Psoas muscle (tissue), 7 donors: ENCODE measurements at regions not wholly inside any gene's neighbourhood (a gene's known extent, or its start where the extent isn't known, plus 50 kb on each side); places are given as distances from the start of the nearest gene placed in this dataset.

Experiments
- ATAC-seq, 4 donors: fragments of 200-7000 bp; cut with Tn5 transposase; one replicate each; pipeline ENCODE4 v1.9.1; 2020; ENCODE audit warnings: moderate library complexity in 3 of 4, mild to moderate bottlenecking in 2 of 4
- DNase-seq, 2 donors: peaks; one replicate each; pipeline ENCODE4 v3.0.0-alpha.2; 2020
- H3K27ac ChIP-seq: fragments of 200-600 bp; one replicate; pipeline ENCODE4 v1.8.0; 2022
- H3K27me3 ChIP-seq, 3 donors: fragments of 200-600 bp in 1 of 3; one replicate each; pipeline versions ENCODE4 v1.6.1 to v1.8.0; 2013 to 2022; ENCODE audit warnings: low read length in 2 of 3, mild to moderate bottlenecking in 2 of 3, moderate library complexity in 1 of 3; ENCODE audit not compliant: insufficient read depth in 3 of 3
- H3K36me3 ChIP-seq, 2 donors: fragments of 200-600 bp in 1 of 2; one replicate each; pipeline versions ENCODE4 v1.6.1 to v1.8.0; 2013 to 2022; ENCODE audit warnings: low read depth in 1 of 2, mild to moderate bottlenecking in 1 of 2, moderate library complexity in 1 of 2; ENCODE audit not compliant: insufficient read depth in 1 of 2
- H3K4me1 ChIP-seq: fragments of 200-600 bp; one replicate; pipeline ENCODE4 v1.8.0; 2022
- H3K4me3 ChIP-seq: fragments of 200-600 bp; one replicate; pipeline ENCODE4 v1.8.0; 2022; ENCODE audit warnings: mild to moderate bottlenecking
- H3K9me3 ChIP-seq: fragments of 200-600 bp; one replicate; pipeline ENCODE4 v1.8.0; 2022
- CTCF ChIP-seq: fragments of 200-600 bp; IDR thresholded peaks from one replicate; pipeline ENCODE4 v1.8.0; 2022; ENCODE audit warnings: antibody characterized with exemption
- WGBS, 3 donors: extraction: QIAGEN DNeasy Blood & Tissue Kit; methylation state at CpG; one replicate each; pipeline versions ENCODE4 v1.1.6 to v1.1.7; 2013; 5-methylcytosine and 5-hydroxymethylcytosine counted together
- intact Hi-C, 2 donors: fragments of 100-400 bp; cut with DNase I; formaldehyde crosslinking; loops; one replicate each; pipeline versions ENCODE4 v1.11.0 to v1.14.2; 2022
- donor health status: healthy with polysubstance abuse.
- donor health status: DM: no; HTN: no; CAD: no; lungs with moderate emphysema.
- donor health status: Bipolar disorder and iron deficiency.
- donor health status: healthy.
- donor health status: DM: yes; HTN: yes; CAD: no.
- donor health status: DM: no; HTN: no; CAD: no.
- donor health status: DM: yes; HTN: yes; CAD: no.

DNA sequence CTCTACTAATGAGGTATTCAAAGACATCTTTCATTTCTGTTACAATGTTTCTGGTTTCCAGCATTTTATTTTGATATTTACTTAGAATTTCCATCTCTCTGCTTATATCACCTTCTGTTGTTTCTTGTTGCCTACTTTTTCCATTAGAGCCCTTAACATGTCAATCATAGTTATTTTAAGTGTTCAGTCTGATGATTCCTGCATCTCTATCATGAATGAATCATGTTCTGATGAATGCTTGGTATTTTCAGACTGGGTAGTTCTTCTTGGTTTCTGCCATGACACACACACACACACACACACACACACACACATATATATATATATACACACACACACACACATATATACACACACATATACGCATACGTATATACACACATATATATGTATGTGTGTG lies 486.4 kb upstream of the ISX start:
- no peaks in the 10 kb centered on the region for H3K27me3 ChIP-seq

DNA sequence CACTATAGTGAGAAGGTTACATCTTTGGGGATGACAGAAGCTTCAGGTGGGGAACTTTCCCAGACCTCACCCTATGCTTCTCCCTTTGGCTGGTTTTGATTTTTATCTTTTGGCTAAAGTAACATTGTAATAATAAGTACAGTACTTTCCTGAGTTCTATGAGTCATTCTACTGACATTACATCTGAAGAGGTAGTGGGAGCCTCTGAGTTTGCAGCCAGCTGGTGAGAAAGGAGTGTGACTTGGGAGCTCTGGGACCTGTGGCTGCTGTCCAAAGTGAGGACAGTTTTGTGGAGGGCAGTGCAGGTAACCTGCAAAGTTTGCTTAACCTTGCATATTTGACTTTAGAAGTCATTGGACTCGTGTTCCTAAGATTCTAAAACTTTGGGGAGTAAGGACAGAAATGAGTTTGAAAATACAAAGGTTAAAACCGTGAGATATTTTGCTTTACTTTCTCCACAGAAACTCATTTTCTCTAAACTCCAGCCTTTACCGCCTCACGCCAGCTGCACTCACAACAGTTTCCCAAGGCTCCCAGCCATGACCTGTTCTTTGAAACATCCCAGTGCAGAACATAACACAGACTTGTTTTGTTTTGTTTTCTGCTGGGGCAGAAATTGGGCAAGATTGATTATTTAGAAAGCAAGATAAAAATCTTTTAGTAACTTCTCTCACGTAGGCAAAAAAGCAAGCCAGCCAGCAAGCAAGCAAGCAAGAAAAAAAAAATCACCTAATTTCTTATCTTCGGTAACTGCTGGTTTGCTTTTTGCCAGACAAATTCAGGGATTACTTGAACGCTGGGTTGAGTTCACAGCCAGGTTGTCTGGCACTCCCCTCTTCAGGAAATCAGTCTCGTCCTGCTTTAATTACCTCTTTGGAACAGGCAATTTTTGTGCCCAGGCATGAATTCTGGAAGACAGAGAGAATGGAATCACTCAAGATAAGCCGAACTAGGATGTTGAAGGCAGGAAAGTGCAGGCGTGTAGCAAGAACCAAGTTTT lies 478.3 kb upstream of the ISX start:
- no peak for TF ChIP-seq CTCF
- H3K4me3 ChIP-seq, result no peak overlapping the region
- no peaks in the 10 kb centered on the region for H3K4me1 ChIP-seq
- no peaks in the 10 kb centered on the region for H3K9me3 ChIP-seq
- H3K36me3 ChIP-seq, result no peaks in the 10 kb centered on the region
- ATAC-seq (no peak), DNase-seq (no peak)
- H3K27ac ChIP-seq, result no peak overlapping the region
- peaks cover 0 to 3% (median 0%) of the 10 kb centered on the region in 3 donors for H3K27me3 ChIP-seq
- 8 to 15% (median 9%) methylated on average over 10 of the region's 10 CpGs for WGBS, 3 donors
- intact Hi-C loops, result loop anchor here in 1 of 2 donors (10.0 kb wide), 1 partner anchor 63 kb away; no protein-coding TSS in a partner anchor

More for the DNA sequence above, 486.4 kb upstream of the ISX start:
- no peak for TF ChIP-seq CTCF
- intact Hi-C loops, result no loop called here
- no peak overlapping the region for H3K27ac ChIP-seq
- no peaks in the 10 kb centered on the region for H3K36me3 ChIP-seq
- WGBS, 3 donors, result 81 to 100% (median 92%) methylated on average over 2 of the region's 2 CpGs
- no peaks in the 10 kb centered on the region for H3K4me1 ChIP-seq
- H3K4me3 ChIP-seq, result no peak overlapping the region
- H3K9me3 ChIP-seq, result no peaks in the 10 kb centered on the region
- ATAC-seq (no peak), DNase-seq (no peak)

DNA sequence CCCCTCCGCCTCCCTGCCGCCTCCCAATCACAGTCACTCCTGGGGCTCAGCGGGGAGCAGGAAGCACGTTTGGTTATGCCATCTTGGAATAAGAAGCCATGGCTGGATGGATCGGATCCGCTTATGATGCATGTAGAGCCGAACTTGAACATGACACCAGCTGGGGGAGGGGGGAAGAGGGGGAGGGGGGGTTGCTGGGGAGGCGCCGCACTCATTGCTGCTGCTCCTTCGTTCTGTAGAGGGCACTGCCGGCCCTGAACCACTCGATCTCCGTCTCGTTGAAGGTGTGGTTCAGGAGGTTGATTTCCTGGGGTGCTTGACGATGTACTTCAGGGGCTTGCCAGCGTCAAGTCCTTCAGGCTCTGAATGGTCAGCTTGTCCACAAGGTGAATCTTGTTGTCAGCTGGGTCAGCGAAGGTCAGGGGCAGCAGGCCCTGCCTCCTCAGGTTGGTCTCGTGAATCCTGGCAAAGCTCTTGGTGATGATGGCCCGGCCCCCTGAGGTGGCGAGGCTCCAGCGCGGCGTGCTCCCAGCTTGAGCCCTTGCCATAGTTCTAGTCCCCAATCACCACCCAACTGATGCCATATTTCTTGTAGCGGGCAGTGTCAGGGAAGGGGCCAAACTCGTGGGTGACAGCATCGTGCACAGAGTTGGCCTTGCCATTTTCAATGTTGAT lies 476.9 kb upstream of the ISX start:
- intact Hi-C loops, result loop anchor here in 1 of 2 donors (10.0 kb wide), 1 partner anchor 64 kb away; no protein-coding TSS in a partner anchor
- H3K27me3 ChIP-seq, result peaks cover 0 to 3% (median 0%) of the 10 kb centered on the region in 3 donors
- H3K36me3 ChIP-seq, result no peaks in the 10 kb centered on the region
- H3K4me3 ChIP-seq, result no peak overlapping the region
- no peak overlapping the region for H3K27ac ChIP-seq
- H3K4me1 ChIP-seq, result no peaks in the 10 kb centered on the region
- H3K9me3 ChIP-seq, result no peaks in the 10 kb centered on the region
- ATAC-seq (no peak), DNase-seq (no peak)
- TF ChIP-seq CTCF, result no peak
- 49 to 56% (median 50%) methylated on average over 23 to 26 of the region's 26 CpGs for WGBS, 3 donors

DNA sequence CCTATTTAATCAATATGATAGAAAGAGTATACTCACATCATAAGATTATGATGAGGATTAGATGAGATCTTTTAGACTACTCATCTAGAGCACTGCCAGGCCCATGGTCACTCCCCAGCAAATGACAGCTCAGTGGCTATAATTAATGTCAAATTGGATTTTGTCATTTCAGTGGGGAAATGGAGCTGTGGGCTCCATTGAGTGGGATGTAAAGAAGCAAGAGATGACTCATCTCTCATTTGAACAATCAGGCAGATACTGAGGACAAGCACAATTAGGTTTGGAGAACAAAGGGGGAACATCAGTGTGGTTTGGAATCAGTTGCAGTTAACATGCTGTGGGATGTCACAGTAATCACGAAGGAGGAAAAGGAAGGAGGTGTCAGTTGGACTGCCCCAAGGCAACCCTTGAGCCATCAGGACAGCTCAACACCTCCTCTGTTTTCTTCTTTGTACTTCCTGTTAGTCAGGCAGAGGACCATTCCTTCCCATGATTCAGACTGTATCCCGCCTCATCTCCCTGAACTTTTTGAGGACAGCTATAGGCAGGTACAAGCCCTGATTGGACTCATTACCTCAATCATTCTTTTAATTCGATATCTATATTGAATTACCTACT lies 473.7 kb upstream of the ISX start:
- WGBS, 3 donors, result 76 to 94% (median 76%) methylated on average over 3 of the region's 3 CpGs

More for the DNA sequence above, 473.7 kb upstream of the ISX start:
- no peak for TF ChIP-seq CTCF
- intact Hi-C loops, result no loop called here
- no peaks in the 10 kb centered on the region for H3K4me1 ChIP-seq
- DNase-seq, result no peak
- H3K4me3 ChIP-seq, result no peak overlapping the region
- no peak for ATAC-seq
- peaks cover 0 to 3% (median 0%) of the 10 kb centered on the region in 3 donors for H3K27me3 ChIP-seq
- H3K9me3 ChIP-seq, result no peaks in the 10 kb centered on the region
- no peak overlapping the region for H3K27ac ChIP-seq
- no peaks in the 10 kb centered on the region for H3K36me3 ChIP-seq
